ENCODE measurements at regions not wholly inside any gene's neighbourhood (a gene's known extent, or its start where the extent isn't known, plus 50 kb on each side); places are given as distances from the start of the nearest gene placed in this dataset.

GRCh38 chr2:83115606-83116005 lies 1343.5 kb downstream of the SUCLG1 start:
- H3K4me3 ChIP-seq (ENCODE audit: low read depth, low read length), result no peak overlapping the region
- in situ Hi-C loops (cut with HindIII; ENCODE audit: low sequenced_read_pairs), result no loop called here
- TF ChIP-seq CTCF (IDR thresholded peaks at IDR 0.05; ENCODE audit: low read depth, low read length), result no peak
- no peak for DNase-seq (ENCODE audit: low read depth, low spot score)

GRCh38 chr2:83115155-83115554 lies 1343.9 kb downstream of the SUCLG1 start:
- no peak for TF ChIP-seq CTCF (IDR thresholded peaks at IDR 0.05; ENCODE audit: low read depth, low read length)
- H3K4me3 ChIP-seq (ENCODE audit: low read depth, low read length), result no peak overlapping the region
- in situ Hi-C loops (cut with HindIII; ENCODE audit: low sequenced_read_pairs), result no loop called here
- no peak for DNase-seq (ENCODE audit: low read depth, low spot score)

GRCh38 chr2:83113953-83114352 lies 1345.1 kb downstream of the SUCLG1 start:
- TF ChIP-seq CTCF (IDR thresholded peaks at IDR 0.05; ENCODE audit: low read depth, low read length), result no peak
- DNase-seq (ENCODE audit: low read depth, low spot score), result no peak
- in situ Hi-C loops (cut with HindIII; ENCODE audit: low sequenced_read_pairs), result no loop called here
- H3K4me3 ChIP-seq (ENCODE audit: low read depth, low read length), result no peak overlapping the region

GRCh38 chr2:83112858-83113257 lies 1346.2 kb downstream of the SUCLG1 start:
- in situ Hi-C loops (cut with HindIII; ENCODE audit: low sequenced_read_pairs), result no loop called here
- no peak overlapping the region for H3K4me3 ChIP-seq (ENCODE audit: low read depth, low read length)
- no peak for DNase-seq (ENCODE audit: low read depth, low spot score)
- TF ChIP-seq CTCF (IDR thresholded peaks at IDR 0.05; ENCODE audit: low read depth, low read length), result no peak

GRCh38 chr2:83109284-83109683 lies 1349.8 kb downstream of the SUCLG1 start:
- DNase-seq (ENCODE audit: low read depth, low spot score), result no peak
- in situ Hi-C loops (cut with HindIII; ENCODE audit: low sequenced_read_pairs), result no loop called here
- no peak for TF ChIP-seq CTCF (IDR thresholded peaks at IDR 0.05; ENCODE audit: low read depth, low read length)
- no peak overlapping the region for H3K4me3 ChIP-seq (ENCODE audit: low read depth, low read length)

GRCh38 chr2:83106853-83107252 lies 1352.2 kb downstream of the SUCLG1 start:
- no peak for DNase-seq (ENCODE audit: low read depth, low spot score)
- no peak overlapping the region for H3K4me3 ChIP-seq (ENCODE audit: low read depth, low read length)
- in situ Hi-C loops (cut with HindIII; ENCODE audit: low sequenced_read_pairs), result no loop called here
- TF ChIP-seq CTCF (IDR thresholded peaks at IDR 0.05; ENCODE audit: low read depth, low read length), result no peak

- no peak for DNase-seq (ENCODE audit: low read depth, low spot score)
- no peak for TF ChIP-seq CTCF (IDR thresholded peaks at IDR 0.05; ENCODE audit: low read depth, low read length)
- H3K4me3 ChIP-seq (ENCODE audit: low read depth, low read length), result no peak overlapping the region
- in situ Hi-C loops (cut with HindIII; ENCODE audit: low sequenced_read_pairs), result no loop called here
These were observed 1354.9 kb downstream of the SUCLG1 start for GRCh38 chr2:83104202-83104601.

Data from astrocyte of the spinal cord (primary cell).